K562 (cell line): ENCODE measurements at regions not wholly inside any gene's neighbourhood (a gene's known extent, or its start where the extent isn't known, plus 50 kb on each side); places are given as distances from the start of the nearest gene placed in this dataset.

Experiments used
- CBX3 ChIP-seq, 2 experiments: IDR thresholded peaks; 1 replicate in 1 of 2; 2 replicates in 1 of 2; pipeline ENCODE4 v1.6.1; 2012; ENCODE audit warnings: inconsistent platforms in 2 of 2, low read length in 2 of 2, borderline replicate concordance in 1 of 2, control low read depth in 1 of 2
- CREB1 ChIP-seq, 2 experiments: sonication (generic) in 1 of 2; formaldehyde crosslinking in 1 of 2; IDR thresholded peaks; 2 replicates each; pipeline versions ENCODE4 v1.6.1 to v1.8.0; 2012 to 2022; ENCODE audit warnings: inconsistent platforms in 1 of 2, mild to moderate bottlenecking in 1 of 2, missing genetic modification reagents in 1 of 2, moderate library complexity in 1 of 2
- CTCF ChIP-seq, 3 experiments: IDR thresholded peaks in 2 of 3; conservative IDR thresholded peaks in 1 of 3; 2 replicates each; pipeline ENCODE4 v1.5.1; 2011 to 2012; ENCODE audit warnings: low read length in 3 of 3, mild to moderate bottlenecking in 3 of 3, control low read depth in 2 of 3, improper control_type of control experiment in 1 of 3, inconsistent platforms in 1 of 3, low read depth in 1 of 3, mixed read lengths in 1 of 3, moderate library complexity in 1 of 3; ENCODE audit not compliant: insufficient read depth in 2 of 3
- EZH2 ChIP-seq: IDR thresholded peaks from 2 replicates; pipeline ENCODE4 v1.6.1; 2012; ENCODE audit warnings: low read depth, mild to moderate bottlenecking, inconsistent platforms, low read length, borderline replicate concordance
- NFYB ChIP-seq: IDR thresholded peaks from 2 replicates; pipeline ENCODE4 v1.6.1; 2011; ENCODE audit warnings: mild to moderate bottlenecking, moderate library complexity; ENCODE audit not compliant: insufficient read length; ENCODE audit errors: extremely low read depth
- RAD21 ChIP-seq, 2 experiments: fragments of 250-450 bp in 1 of 2; fragments of 450-650 bp in 1 of 2; sonication (Bioruptor Pico) in 1 of 2; formaldehyde crosslinking in 1 of 2; IDR thresholded peaks in 1 of 2; conservative IDR thresholded peaks in 1 of 2; 2 replicates each; pipeline versions ENCODE4 v1.4.0 to v1.8.0; 2020 to 2022; ENCODE audit warnings: mild to moderate bottlenecking in 2 of 2, moderate library complexity in 1 of 2
- ZNF384 ChIP-seq: IDR thresholded peaks from 2 replicates; pipeline ENCODE4 v1.6.1; 2012; ENCODE audit warnings: low read depth, low read length, improper control_type of control experiment
- TF ChIP-seq, protein P1 (sequence below): fragments of 450-650 bp; formaldehyde crosslinking; IDR thresholded peaks from 2 replicates; pipeline ENCODE4 v1.4.0; 2020; ENCODE audit warnings: mild to moderate bottlenecking, mixed read lengths
- TF ChIP-seq, protein P2 (sequence below): IDR thresholded peaks from 2 replicates; pipeline ENCODE4 v1.6.1; 2012; ENCODE audit warnings: low read depth, low read length, improper control_type of control experiment, borderline replicate concordance

- TF ChIP-seq ZNF384 (no peak), CREB1 (IDR thresholded peaks at IDR 0.05) (no peak), CREB1 (CRISPR knock-in tag; IDR thresholded peaks at IDR 0.05) (no peak), CTCF (IDR thresholded peaks at IDR 0.05 in 2 of 3, conservative IDR thresholded peaks at IDR 0.05 in 1 of 3; ENCODE audit: insufficient read depth in 2 of 3, low read depth in 1 of 3, low read length in 3 of 3) (no peak), CBX3 (IDR thresholded peaks at IDR 0.05; ENCODE audit: borderline replicate concordance in 1 of 2, low read length in 2 of 2) (no peak), NFYB (no peak), EZH2 (no peak), RAD21 (CRISPR knock-in tag; conservative IDR thresholded peaks at IDR 0.05 in 1 of 2, IDR thresholded peaks at IDR 0.05 in 1 of 2) (no peak)
- TF ChIP-seq, protein P1, sequence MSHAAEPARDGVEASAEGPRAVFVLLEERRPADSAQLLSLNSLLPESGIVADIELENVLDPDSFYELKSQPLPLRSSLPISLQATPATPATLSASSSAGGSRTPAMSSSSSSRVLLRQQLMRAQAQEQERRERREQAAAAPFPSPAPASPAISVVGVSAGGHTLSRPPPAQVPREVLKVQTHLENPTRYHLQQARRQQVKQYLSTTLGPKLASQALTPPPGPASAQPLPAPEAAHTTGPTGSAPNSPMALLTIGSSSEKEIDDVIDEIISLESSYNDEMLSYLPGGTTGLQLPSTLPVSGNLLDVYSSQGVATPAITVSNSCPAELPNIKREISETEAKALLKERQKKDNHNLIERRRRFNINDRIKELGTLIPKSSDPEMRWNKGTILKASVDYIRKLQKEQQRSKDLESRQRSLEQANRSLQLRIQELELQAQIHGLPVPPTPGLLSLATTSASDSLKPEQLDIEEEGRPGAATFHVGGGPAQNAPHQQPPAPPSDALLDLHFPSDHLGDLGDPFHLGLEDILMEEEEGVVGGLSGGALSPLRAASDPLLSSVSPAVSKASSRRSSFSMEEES (CRISPR knock-in tag) = no peak
- TF ChIP-seq, protein P2, sequence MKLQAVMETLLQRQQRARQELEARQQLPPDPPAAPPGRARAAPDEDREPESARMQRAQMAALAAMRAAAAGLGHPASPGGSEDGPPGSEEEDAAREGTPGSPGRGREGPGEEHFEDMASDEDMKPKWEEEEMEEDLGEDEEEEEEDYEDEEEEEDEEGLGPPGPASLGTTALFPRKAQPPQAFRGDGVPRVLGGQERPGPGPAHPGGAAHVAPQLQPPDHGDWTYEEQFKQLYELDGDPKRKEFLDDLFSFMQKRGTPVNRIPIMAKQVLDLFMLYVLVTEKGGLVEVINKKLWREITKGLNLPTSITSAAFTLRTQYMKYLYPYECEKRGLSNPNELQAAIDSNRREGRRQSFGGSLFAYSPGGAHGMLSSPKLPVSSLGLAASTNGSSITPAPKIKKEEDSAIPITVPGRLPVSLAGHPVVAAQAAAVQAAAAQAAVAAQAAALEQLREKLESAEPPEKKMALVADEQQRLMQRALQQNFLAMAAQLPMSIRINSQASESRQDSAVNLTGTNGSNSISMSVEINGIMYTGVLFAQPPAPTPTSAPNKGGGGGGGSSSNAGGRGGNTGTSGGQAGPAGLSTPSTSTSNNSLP = no peak
Measured at GRCh38 chr7:82685214-82685613, 241.6 kb upstream of the CACNA2D1 start.
